HCT116 (cell line): ENCODE measurements at regions not wholly inside any gene's neighbourhood (a gene's known extent, or its start where the extent isn't known, plus 50 kb on each side); places are given as distances from the start of the nearest gene placed in this dataset.

ENCODE experiments used
- ATAC-seq: fragments of 200-7000 bp; cut with Tn5 transposase; 2 replicates; pipeline ENCODE4 v1.9.1; 2020; ENCODE audit warnings: mild to moderate bottlenecking, moderate library complexity
- BruUV-seq: library from RNA; stranded (reverse); fragments of 400-500 nt; replicated peaks from 2 replicates; lab custom pipeline; 2021; lab: Mats Ljungman, UMichigan
- CTCF ChIA-PET: fragments of 300-600 bp; sonication (Branson Sonifier 250); formaldehyde crosslinking; loops from one replicate; lab custom pipeline; 2021; ENCODE audit warnings: antibody characterized with exemption; lab: Charles Lee
- POLR2A ChIA-PET: fragments of 300-600, 350-600 bp; sonication (Branson Sonifier 250); formaldehyde crosslinking; loops from one replicate; lab custom pipeline; 2021; ENCODE audit warnings: antibody characterized with exemption; lab: Charles Lee
- RAD21 ChIA-PET, 2 experiments: fragments of 300-600 bp; sonication (Branson Sonifier 250); formaldehyde crosslinking; loops; one replicate each; lab custom pipeline; 2023; ENCODE audit warnings: low total read pairs in 2 of 2; ENCODE audit not compliant: uncharacterized antibody in 2 of 2, unreplicated experiment in 2 of 2, low non-redundant PET in 1 of 2; lab: Charles Lee
- DNase-seq: peaks from one replicate; pipeline ENCODE4 v3.0.0-alpha.2; 2010; ENCODE audit warnings: low read depth, low spot score
- H2AFZ ChIP-seq: fragments of 200-600 bp; shearing (Covaris generic), sonication (generic); 2 replicates; pipeline ENCODE4 v1.6.1; 2017; ENCODE audit warnings: low read depth, mixed run types, mixed read lengths, antibody characterized with exemption, low read length; ENCODE audit not compliant: poor library complexity, severe bottlenecking
- H3K27ac ChIP-seq: 2 replicates; pipeline ENCODE4 v1.5.1; 2012; ENCODE audit warnings: low read depth, low read length
- H3K27me3 ChIP-seq: fragments of 200-600 bp; sonication (generic); 2 replicates; pipeline ENCODE4 v1.6.1; 2016; ENCODE audit warnings: mixed run types, low read length, mixed read lengths; ENCODE audit not compliant: insufficient read depth
- H3K36me3 ChIP-seq, 2 experiments: fragments of 200-500 bp in 1 of 2; fragments of 200-600 bp in 1 of 2; sonication (Bioruptor generic) in 1 of 2; sonication (generic) in 1 of 2; 2 replicates each; pipeline versions ENCODE4 v1.5.1 to v1.6.1; 2014 to 2016; ENCODE audit warnings: low read length in 2 of 2, inconsistent platforms in 1 of 2, mixed read lengths in 1 of 2, mixed run types in 1 of 2; ENCODE audit not compliant: insufficient read depth in 2 of 2, control insufficient read depth in 1 of 2
- H3K4me1 ChIP-seq, 2 experiments: fragments of 200-600 bp in 1 of 2; sonication (generic) in 1 of 2; 2 replicates each; pipeline versions ENCODE4 v1.5.1 to v1.6.1; 2012 to 2017; ENCODE audit warnings: low read length in 2 of 2, inconsistent platforms in 1 of 2, mild to moderate bottlenecking in 1 of 2, mixed read lengths in 1 of 2, mixed run types in 1 of 2, moderate library complexity in 1 of 2; ENCODE audit not compliant: insufficient read depth in 2 of 2, control insufficient read depth in 1 of 2
- H3K4me2 ChIP-seq: fragments of 200-600 bp; sonication (generic); 2 replicates; pipeline ENCODE4 v1.6.1; 2017; ENCODE audit warnings: mixed run types, low read length, mixed read lengths
- H3K4me3 ChIP-seq, 2 experiments: fragments of 200-600 bp in 1 of 2; sonication (generic) in 1 of 2; replicated peaks in 1 of 2; 2 replicates each; pipeline ENCODE4 v1.5.1; 2011 to 2016; ENCODE audit warnings: low read length in 2 of 2, control low read depth in 1 of 2, low read depth in 1 of 2, mild to moderate bottlenecking in 1 of 2, mixed read lengths in 1 of 2, mixed run types in 1 of 2
- H3K79me2 ChIP-seq: fragments of 200-600 bp; sonication (generic); 2 replicates; pipeline ENCODE4 v1.6.1; 2017; ENCODE audit warnings: mild to moderate bottlenecking, mixed run types, low read length, moderate library complexity, mixed read lengths; ENCODE audit not compliant: insufficient read depth
- H3K9ac ChIP-seq: fragments of 200-600 bp; sonication (generic); 2 replicates; pipeline ENCODE4 v1.6.1; 2016; ENCODE audit warnings: low read length, mixed read lengths
- H3K9me2 ChIP-seq: fragments of 200-600 bp; sonication (generic), shearing (Covaris generic); 2 replicates; pipeline ENCODE4 v1.6.1; 2017; ENCODE audit warnings: mixed run types, mild to moderate bottlenecking, moderate library complexity; ENCODE audit not compliant: insufficient read depth
- H3K9me3 ChIP-seq, 2 experiments: fragments of 200-500 bp in 1 of 2; fragments of 200-600 bp in 1 of 2; sonication (Bioruptor generic) in 1 of 2; sonication (generic) in 1 of 2; 2 replicates each; pipeline ENCODE4 v1.6.1; 2014 to 2017; ENCODE audit warnings: low read length in 2 of 2, mixed read lengths in 2 of 2, inconsistent platforms in 1 of 2, low read depth in 1 of 2, mild to moderate bottlenecking in 1 of 2, mixed run types in 1 of 2, moderate library complexity in 1 of 2; ENCODE audit not compliant: control insufficient read depth in 1 of 2, insufficient read depth in 1 of 2
- H4K20me1 ChIP-seq: fragments of 200-600 bp; sonication (generic), shearing (Covaris generic); 2 replicates; pipeline ENCODE4 v1.6.1; 2017; ENCODE audit warnings: mixed run types, mild to moderate bottlenecking, moderate library complexity; ENCODE audit not compliant: insufficient read depth
- CBX3 ChIP-seq: IDR thresholded peaks from 2 replicates; pipeline ENCODE4 v1.6.1; 2012; ENCODE audit warnings: low read depth
- CEBPB ChIP-seq: IDR thresholded peaks from 2 replicates; pipeline ENCODE4 v1.6.1; 2012; ENCODE audit warnings: low read depth
- EGR1 ChIP-seq: IDR thresholded peaks from 2 replicates; pipeline ENCODE4 v1.6.1; 2012; ENCODE audit warnings: low read depth
- FOSL1 ChIP-seq: IDR thresholded peaks from 2 replicates; pipeline ENCODE4 v1.6.1; 2012; ENCODE audit warnings: low read depth
- JUND ChIP-seq: IDR thresholded peaks from 2 replicates; pipeline ENCODE4 v1.6.1; 2012
- POLR2A ChIP-seq: IDR thresholded peaks from 2 replicates; pipeline ENCODE4 v1.7.0; 2011; ENCODE audit warnings: borderline replicate concordance; ENCODE audit not compliant: insufficient read depth, insufficient read length; ENCODE audit errors: extremely low read depth
- POLR2AphosphoS5 ChIP-seq: IDR thresholded peaks from 2 replicates; pipeline ENCODE4 v1.6.1; 2011; ENCODE audit warnings: mild to moderate bottlenecking, low read depth, low read length, moderate library complexity
- RAD21 ChIP-seq: IDR thresholded peaks from 2 replicates; pipeline ENCODE4 v1.6.1; 2012; ENCODE audit warnings: low read depth, mild to moderate bottlenecking
- REST ChIP-seq: IDR thresholded peaks from 2 replicates; pipeline ENCODE4 v1.6.1; 2012; ENCODE audit warnings: low read depth
- SIN3A ChIP-seq: IDR thresholded peaks from 2 replicates; pipeline ENCODE4 v1.6.1; 2012; ENCODE audit warnings: low read depth
- SP1 ChIP-seq: IDR thresholded peaks from 2 replicates; pipeline ENCODE4 v1.6.1; 2012; ENCODE audit warnings: low read depth
- SRF ChIP-seq: IDR thresholded peaks from 2 replicates; pipeline ENCODE4 v1.6.1; 2012; ENCODE audit warnings: low read depth
- TCF7L2 ChIP-seq: IDR thresholded peaks from 2 replicates; pipeline ENCODE4 v1.7.0; 2011; ENCODE audit warnings: borderline replicate concordance, inconsistent platforms; ENCODE audit not compliant: insufficient read depth, insufficient read length; ENCODE audit errors: extremely low read depth
- YY1 ChIP-seq: IDR thresholded peaks from 2 replicates; pipeline ENCODE4 v1.6.1; 2011; ENCODE audit warnings: low read length, low read depth, moderate library complexity, mild to moderate bottlenecking; ENCODE audit not compliant: insufficient replicate concordance; ENCODE audit errors: extremely low read depth
- ZBTB33 ChIP-seq: IDR thresholded peaks from 2 replicates; pipeline ENCODE4 v1.6.1; 2011; ENCODE audit warnings: mild to moderate bottlenecking, low read length, moderate library complexity; ENCODE audit not compliant: insufficient replicate concordance; ENCODE audit errors: extremely low read depth
- ZFX ChIP-seq: fragments of 450-650 bp; IDR thresholded peaks from 2 replicates; pipeline ENCODE4 v1.6.1; 2017
- intact Hi-C: fragments of 100-400 bp; cut with micrococcal nuclease; formaldehyde crosslinking; loops from 2 replicates; pipeline ENCODE4 v1.10.0; 2022
- TF ChIP-seq, protein P1 (sequence below): IDR thresholded peaks from 2 replicates; pipeline ENCODE4 v1.6.1; 2012
- TF ChIP-seq, protein P2 (sequence below): IDR thresholded peaks from 2 replicates; pipeline ENCODE4 v1.6.1; 2012

DNA sequence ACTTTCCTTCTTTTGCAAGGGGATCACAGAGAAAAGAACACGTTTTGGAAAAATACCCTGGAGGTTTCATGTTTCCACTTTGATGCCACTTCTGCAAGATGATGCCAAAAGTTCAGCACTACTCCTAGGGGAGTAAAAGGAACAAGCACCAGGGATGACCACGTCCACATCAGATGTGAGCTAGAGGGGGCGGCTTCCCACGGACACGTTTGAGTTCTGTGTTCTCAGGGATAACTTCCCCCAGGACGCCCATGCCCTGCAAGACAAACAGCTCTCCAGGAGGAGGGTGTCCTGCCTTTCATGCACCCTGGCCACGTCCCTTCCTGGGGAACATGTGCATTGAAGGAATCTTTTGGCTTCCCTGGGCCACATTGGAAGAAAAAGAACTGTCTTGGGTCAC lies 66.6 kb upstream of the TRIO start (continued):
- no peak for TF ChIP-seq JUND
- TF ChIP-seq SIN3A, result no peak
- TF ChIP-seq, protein P1, sequence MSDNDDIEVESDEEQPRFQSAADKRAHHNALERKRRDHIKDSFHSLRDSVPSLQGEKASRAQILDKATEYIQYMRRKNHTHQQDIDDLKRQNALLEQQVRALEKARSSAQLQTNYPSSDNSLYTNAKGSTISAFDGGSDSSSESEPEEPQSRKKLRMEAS, result no peak
- no peak for TF ChIP-seq SP1
- no peak for TF ChIP-seq SRF
- TF ChIP-seq CBX3, result no peak
- no peak for TF ChIP-seq POLR2A

DNA sequence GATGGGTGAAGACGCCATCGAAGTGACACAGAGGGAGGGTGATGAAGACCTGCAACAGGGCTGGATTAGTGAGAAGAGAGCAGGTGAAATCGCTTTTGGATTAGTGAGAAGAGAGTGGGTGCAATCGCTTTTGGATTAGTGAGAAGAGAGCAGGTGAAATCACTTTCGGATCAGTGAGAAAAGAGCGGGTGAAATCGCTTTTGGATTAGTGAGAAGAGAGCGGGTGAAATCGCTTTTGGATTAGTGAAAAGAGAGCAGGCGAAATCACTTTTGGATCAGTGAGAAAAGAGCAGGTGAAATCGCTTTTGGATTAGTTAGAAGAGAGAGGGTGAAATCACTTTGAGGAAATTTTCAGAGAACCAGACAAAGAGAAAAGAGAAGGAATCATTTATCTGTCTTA lies 67.2 kb upstream of the TRIO start:
- no peaks in the 10 kb centered on the region for H3K9me3 ChIP-seq
- H3K79me2 ChIP-seq, result no peaks in the 10 kb centered on the region
- no peak for DNase-seq
- no peaks in the 10 kb centered on the region for H3K36me3 ChIP-seq
- H3K4me2 ChIP-seq, result no peak overlapping the region
- TF ChIP-seq CEBPB (no peak), ZBTB33 (no peak), JUND (no peak), CBX3 (no peak), POLR2AphosphoS5 (no peak), SIN3A (no peak), YY1 (no peak), TCF7L2 (no peak), ZFX (no peak), EGR1 (no peak), FOSL1 (no peak), REST (no peak), RAD21 (no peak), SP1 (no peak)
- TF ChIP-seq, protein P2, sequence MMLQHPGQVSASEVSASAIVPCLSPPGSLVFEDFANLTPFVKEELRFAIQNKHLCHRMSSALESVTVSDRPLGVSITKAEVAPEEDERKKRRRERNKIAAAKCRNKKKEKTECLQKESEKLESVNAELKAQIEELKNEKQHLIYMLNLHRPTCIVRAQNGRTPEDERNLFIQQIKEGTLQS, result no peak
- TF ChIP-seq, protein P1, result no peak
- H3K27me3 ChIP-seq, result no peaks in the 10 kb centered on the region
- ChIA-PET POLR2A (no interaction called here), CTCF (no interaction called here), RAD21 (no interaction called here)
- no peak overlapping the region for H2AFZ ChIP-seq
- H3K9me2 ChIP-seq, result no peaks in the 10 kb centered on the region
- ATAC-seq, result no peak
- H3K27ac ChIP-seq, result no peak overlapping the region
- H4K20me1 ChIP-seq, result no peaks in the 10 kb centered on the region
- H3K4me3 ChIP-seq, result no peak overlapping the region
- intact Hi-C loops, result no loop called here
- BruUV-seq, result no TSS peak
- no peaks in the 10 kb centered on the region for H3K4me1 ChIP-seq
- H3K9ac ChIP-seq, result no peak overlapping the region
